Activated naive CD4-positive, alpha-beta T cell treated with anti-CD3 and anti-CD28 coated beads, Interleukin-2, amount 50 U/mL, for 24 hours (primary cell): ENCODE measurements at regions not wholly inside any gene's neighbourhood (a gene's known extent, or its start where the extent isn't known, plus 50 kb on each side); places are given as distances from the start of the nearest gene placed in this dataset.

Experiments used
- H3K27ac Mint-ChIP-seq: one replicate; pipeline ENCODE4 v1.8.0; 2021; ENCODE audit warnings: mild to moderate bottlenecking, mixed read lengths
- H3K27me3 Mint-ChIP-seq: one replicate; pipeline ENCODE4 v1.8.0; 2021; ENCODE audit warnings: mixed read lengths
- H3K36me3 Mint-ChIP-seq: one replicate; pipeline ENCODE4 v1.8.0; 2021; ENCODE audit warnings: mixed read lengths
- H3K4me1 Mint-ChIP-seq: one replicate; pipeline ENCODE4 v1.8.0; 2021; ENCODE audit warnings: mixed read lengths
- H3K4me3 Mint-ChIP-seq: one replicate; pipeline ENCODE4 v1.8.0; 2021; ENCODE audit warnings: mild to moderate bottlenecking, mixed read lengths
- H3K9me3 Mint-ChIP-seq: one replicate; pipeline ENCODE4 v1.8.0; 2021; ENCODE audit warnings: mixed read lengths

DNA sequence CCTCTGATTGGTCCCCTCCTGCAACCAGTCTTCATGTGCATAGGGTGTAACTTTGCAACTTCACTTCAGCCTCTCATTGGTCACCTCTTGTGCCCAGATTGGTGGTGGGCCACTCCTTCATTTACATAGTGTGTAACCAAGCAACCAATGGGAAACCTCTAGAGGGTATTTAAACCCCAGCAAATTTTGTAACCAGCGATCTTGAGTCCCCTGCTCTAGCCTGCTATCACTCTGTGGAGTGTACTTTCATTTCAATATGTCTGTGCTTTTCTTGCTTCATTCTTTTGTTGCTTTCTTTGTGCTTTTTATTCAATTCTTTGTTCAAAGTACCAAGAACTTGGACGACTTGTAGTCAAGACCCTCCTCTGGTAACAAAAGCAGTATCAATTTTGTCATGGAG, 1336.9 kb upstream of the SPRY2 start:
- H3K4me1 Mint-ChIP-seq, result no peaks in the 10 kb centered on the region
- H3K27ac Mint-ChIP-seq, result no peak overlapping the region
- H3K4me3 Mint-ChIP-seq, result no peak overlapping the region
- no peaks in the 10 kb centered on the region for H3K36me3 Mint-ChIP-seq
- peaks cover 13% of the 10 kb centered on the region for H3K9me3 Mint-ChIP-seq
- H3K27me3 Mint-ChIP-seq, result no peaks in the 10 kb centered on the region

DNA sequence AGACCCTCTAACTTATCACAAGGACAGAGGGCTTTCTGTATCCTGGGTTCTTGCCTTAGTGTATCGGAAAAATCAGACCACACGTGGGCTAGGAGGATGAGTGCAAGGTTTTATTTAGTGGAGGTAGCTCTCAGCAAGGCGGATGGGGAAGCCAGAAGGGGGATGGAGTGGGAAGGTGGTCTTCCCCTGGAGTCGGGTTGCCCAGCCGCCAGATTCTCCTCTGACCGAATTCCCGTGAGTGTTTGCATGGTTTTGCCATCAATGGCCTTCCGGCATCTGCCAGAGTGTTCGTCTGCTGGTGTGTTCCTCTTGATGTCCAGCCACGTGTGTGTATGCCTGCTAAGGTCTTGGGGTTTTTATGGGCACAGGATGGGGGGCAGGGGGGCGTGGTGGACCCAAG, 1335.1 kb upstream of the SPRY2 start:
- Mint-ChIP-seq H3K27ac (no peak overlapping the region), H3K4me1 (no peaks in the 10 kb centered on the region), H3K36me3 (no peaks in the 10 kb centered on the region), H3K9me3 (peaks cover 13% of the 10 kb centered on the region), H3K27me3 (no peaks in the 10 kb centered on the region), H3K4me3 (no peak overlapping the region)

DNA sequence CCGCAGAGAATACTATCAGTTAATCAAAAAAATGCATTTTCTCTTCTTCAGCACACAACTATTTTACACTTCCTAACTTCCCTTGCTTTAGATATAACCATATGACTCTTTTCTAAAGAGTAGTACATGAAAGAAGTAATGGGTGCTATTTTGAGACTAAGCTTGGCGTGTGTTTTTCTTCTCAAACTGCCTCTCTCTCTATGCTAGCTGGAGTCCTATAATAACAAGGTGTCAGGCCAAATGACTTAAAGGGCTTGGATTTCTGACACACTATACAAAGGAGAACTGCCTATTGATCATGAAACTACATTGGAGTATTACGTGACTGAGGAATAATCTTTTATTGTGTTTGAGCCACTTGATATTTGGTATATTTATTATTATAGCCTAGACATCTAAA, 1330.1 kb upstream of the SPRY2 start:
- Mint-ChIP-seq H3K36me3 (no peaks in the 10 kb centered on the region), H3K4me1 (no peaks in the 10 kb centered on the region), H3K27me3 (no peaks in the 10 kb centered on the region), H3K27ac (no peak overlapping the region), H3K4me3 (no peak overlapping the region), H3K9me3 (peaks cover 21% of the 10 kb centered on the region)

DNA sequence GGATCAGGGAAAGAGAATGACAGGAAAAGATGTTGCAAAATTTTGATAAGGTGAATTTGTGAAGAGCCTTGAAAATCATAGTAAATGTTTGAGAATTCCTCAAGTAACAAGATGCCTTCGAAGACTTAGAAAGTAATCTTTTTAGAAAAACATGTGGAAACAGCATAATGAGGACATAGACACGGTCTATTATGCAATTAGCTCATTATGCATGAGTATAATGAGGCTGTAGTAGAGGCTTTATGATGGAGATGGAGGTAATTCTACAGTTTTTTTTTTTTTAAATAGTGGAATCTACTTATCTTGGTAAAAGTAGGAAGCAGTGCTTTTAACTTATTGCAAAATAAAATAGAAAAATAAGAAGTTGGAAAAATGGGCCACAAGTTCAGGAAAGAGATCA, 1329.1 kb upstream of the SPRY2 start:
- peaks cover 21% of the 10 kb centered on the region for H3K9me3 Mint-ChIP-seq

DNA sequence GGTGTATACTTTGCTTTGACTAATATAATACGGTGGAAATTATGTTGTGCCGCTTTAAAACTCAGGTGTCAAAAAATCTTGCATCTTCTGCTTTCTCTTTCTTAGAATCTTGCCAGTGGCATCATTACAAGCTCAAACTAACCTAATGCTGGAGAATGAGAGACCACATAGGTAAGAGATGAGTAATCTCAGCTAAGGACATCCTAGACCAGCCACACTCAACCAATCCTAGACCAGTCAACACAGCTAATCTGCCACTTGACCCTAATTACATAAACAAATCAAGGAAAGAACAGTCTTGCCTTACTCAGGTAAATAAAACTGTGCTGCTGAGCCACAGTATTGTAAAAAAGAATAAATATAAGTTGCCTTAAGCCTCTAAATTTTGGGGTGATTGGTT, 1323.9 kb upstream of the SPRY2 start:
- no peaks in the 10 kb centered on the region for H3K36me3 Mint-ChIP-seq
- no peak overlapping the region for H3K4me3 Mint-ChIP-seq
- no peak overlapping the region for H3K27ac Mint-ChIP-seq
- H3K27me3 Mint-ChIP-seq, result no peaks in the 10 kb centered on the region
- H3K4me1 Mint-ChIP-seq, result no peaks in the 10 kb centered on the region
- H3K9me3 Mint-ChIP-seq, result peaks cover 23% of the 10 kb centered on the region

More for the DNA sequence above, 1329.1 kb upstream of the SPRY2 start:
- H3K4me1 Mint-ChIP-seq, result no peaks in the 10 kb centered on the region
- H3K4me3 Mint-ChIP-seq, result no peak overlapping the region
- no peak overlapping the region for H3K27ac Mint-ChIP-seq
- H3K27me3 Mint-ChIP-seq, result no peaks in the 10 kb centered on the region
- no peaks in the 10 kb centered on the region for H3K36me3 Mint-ChIP-seq

DNA sequence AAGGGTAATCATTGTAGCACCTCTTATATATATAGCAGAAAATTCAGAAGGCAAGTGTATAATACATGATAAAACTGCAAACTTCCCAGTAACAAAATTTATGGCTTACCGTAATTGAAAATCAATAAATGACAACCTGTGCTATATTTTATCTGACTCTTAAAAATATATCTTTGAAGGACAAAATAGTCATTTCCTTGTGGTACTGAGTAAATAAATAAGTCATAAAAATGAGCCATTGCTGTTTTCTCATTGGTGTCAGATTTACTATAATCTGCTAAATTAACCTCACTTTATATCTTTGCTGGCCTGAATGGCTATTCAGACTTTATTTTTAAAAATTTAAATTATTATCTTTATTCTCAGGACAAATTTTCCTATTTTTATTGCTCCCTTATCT, 1319.1 kb upstream of the SPRY2 start:
- Mint-ChIP-seq H3K27me3 (no peaks in the 10 kb centered on the region), H3K4me3 (no peak overlapping the region), H3K27ac (no peak overlapping the region), H3K9me3 (peaks cover 18% of the 10 kb centered on the region), H3K36me3 (no peaks in the 10 kb centered on the region), H3K4me1 (no peaks in the 10 kb centered on the region)

DNA sequence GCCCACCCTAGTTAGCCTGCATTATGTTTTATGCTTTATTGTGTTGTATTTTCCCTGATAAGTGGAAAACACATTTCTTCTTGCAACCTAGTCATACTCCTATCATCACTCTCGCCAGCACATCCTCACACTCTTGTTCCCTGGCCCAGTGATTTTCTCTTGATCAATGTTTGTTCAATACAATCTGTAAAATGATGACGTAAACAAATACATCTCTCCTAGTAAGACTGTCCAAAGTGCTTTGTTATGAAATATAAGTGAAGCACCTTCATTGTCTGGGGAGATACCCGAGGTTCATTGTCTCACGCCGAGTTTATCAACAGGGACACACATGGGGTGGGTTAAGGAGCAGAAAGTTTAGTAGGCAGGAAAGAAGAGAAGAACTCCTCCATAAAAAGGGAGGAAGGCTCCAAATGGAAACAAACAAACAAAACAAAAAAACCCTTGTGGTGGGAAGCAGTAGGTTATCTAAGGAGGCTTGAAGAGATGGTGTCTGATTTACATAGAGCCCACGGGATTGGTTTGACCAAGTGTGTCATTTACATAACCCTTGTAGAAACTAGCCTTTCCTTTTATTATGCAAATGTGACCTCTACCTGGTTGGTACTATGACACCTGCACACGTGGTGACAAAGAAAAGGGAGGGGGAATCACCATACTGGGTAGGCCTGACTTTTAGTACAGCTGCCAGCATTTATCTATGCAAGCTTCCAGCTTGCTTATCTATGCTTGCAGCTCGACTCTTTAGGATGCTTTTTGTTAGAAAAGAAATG, 1317.9 kb upstream of the SPRY2 start:
- no peaks in the 10 kb centered on the region for H3K36me3 Mint-ChIP-seq
- no peaks in the 10 kb centered on the region for H3K27me3 Mint-ChIP-seq
- H3K27ac Mint-ChIP-seq, result no peak overlapping the region
- H3K9me3 Mint-ChIP-seq, result peaks cover 18% of the 10 kb centered on the region
- no peaks in the 10 kb centered on the region for H3K4me1 Mint-ChIP-seq
- H3K4me3 Mint-ChIP-seq, result no peak overlapping the region

DNA sequence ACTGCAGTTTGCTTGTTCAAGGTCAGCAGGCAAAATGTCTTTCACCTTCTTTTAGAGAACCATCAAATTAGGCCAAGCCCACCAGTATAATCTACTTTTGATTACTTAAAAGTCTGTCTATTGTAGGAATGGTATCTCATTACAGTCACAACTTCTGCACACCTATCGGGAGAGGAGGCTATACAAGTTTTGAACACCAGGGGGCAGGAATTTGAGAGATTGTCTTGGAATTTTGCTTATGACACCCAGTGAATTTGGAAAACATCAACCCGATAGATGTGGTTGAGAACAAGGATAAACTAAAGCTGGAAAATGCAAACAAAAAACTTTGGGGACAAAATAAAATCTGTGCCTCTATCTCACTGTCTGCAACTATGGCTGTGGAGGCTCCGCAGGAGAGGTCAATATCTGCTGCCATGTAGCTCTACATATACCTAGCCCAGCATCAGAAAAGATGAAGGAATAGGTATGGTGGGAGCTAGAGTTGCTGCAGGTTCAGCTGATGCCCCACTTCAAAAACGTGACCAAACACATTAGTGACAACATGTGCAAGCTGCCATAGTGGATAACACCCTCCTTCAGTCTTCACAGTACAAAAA, 1299.2 kb upstream of the SPRY2 start:
- H3K4me1 Mint-ChIP-seq, result no peaks in the 10 kb centered on the region
- no peak overlapping the region for H3K4me3 Mint-ChIP-seq
- H3K36me3 Mint-ChIP-seq, result no peaks in the 10 kb centered on the region
- no peaks in the 10 kb centered on the region for H3K27me3 Mint-ChIP-seq
- peaks cover 12% of the 10 kb centered on the region for H3K9me3 Mint-ChIP-seq
- H3K27ac Mint-ChIP-seq, result no peak overlapping the region

DNA sequence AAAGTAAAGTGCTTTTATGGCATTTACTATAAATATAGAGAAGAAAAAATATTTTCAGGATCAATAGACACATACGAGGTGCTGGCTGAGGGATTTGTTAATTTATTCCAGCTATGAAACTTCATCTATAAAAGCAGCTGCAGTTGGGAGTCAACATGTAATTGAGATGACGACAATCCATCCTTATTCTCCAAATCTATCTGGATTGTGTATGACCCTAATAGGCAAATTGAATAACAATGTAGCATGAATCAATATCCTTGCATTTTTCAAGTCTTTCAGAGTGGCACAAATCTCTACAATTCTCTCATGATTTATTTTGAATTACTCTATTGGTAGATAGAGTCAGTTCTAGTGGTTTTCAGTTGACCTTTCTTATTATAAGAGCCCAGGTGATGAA, 1296.5 kb upstream of the SPRY2 start:
- no peaks in the 10 kb centered on the region for H3K27me3 Mint-ChIP-seq
- no peaks in the 10 kb centered on the region for H3K36me3 Mint-ChIP-seq
- no peak overlapping the region for H3K4me3 Mint-ChIP-seq
- H3K27ac Mint-ChIP-seq, result no peak overlapping the region
- H3K4me1 Mint-ChIP-seq, result no peaks in the 10 kb centered on the region
- peaks cover 6% of the 10 kb centered on the region for H3K9me3 Mint-ChIP-seq

DNA sequence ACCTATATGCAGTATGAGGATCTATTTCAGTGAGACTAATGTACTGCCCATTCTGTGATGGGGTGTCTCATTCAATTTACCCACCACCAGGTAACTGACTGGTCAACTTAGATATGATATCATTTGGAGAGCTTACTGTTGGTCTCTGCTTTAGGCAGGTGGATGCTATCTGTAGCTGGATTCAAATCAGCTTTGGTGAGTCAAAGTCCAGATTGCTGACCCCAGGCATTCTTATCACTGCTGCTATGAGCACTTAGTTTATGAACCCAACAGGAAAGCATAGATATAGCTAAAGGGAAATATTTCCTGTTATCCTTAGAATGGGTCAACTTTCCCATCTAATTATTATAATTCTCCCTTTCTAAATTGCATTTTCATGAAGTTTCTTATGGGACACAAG, 1295.2 kb upstream of the SPRY2 start:
- Mint-ChIP-seq H3K27me3 (no peaks in the 10 kb centered on the region), H3K27ac (no peak overlapping the region), H3K36me3 (no peaks in the 10 kb centered on the region), H3K4me1 (no peaks in the 10 kb centered on the region), H3K9me3 (peaks cover 6% of the 10 kb centered on the region), H3K4me3 (no peak overlapping the region)

DNA sequence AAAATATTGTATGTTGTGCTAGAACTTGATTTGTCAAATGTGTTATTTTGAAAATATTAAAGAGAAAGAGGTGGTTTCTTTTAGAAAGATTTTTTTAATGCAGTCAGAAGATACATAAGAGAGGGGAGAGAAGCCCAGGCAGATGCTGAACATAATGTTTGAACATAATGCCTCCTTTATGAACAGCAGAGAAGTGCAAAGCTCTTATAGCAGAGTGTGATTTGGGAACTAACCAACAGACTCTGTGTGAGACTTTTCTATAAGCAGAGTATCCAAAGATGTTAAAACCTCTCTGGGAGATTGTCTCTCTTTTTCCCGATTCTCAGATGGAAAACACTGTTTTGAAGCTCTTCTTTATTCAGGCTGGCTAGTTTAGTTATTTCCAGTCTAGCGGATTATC, 1274.1 kb upstream of the SPRY2 start:
- H3K27me3 Mint-ChIP-seq, result no peaks in the 10 kb centered on the region
- no peaks in the 10 kb centered on the region for H3K9me3 Mint-ChIP-seq
- no peaks in the 10 kb centered on the region for H3K4me1 Mint-ChIP-seq
- no peaks in the 10 kb centered on the region for H3K36me3 Mint-ChIP-seq
- no peak overlapping the region for H3K27ac Mint-ChIP-seq
- H3K4me3 Mint-ChIP-seq, result no peak overlapping the region

DNA sequence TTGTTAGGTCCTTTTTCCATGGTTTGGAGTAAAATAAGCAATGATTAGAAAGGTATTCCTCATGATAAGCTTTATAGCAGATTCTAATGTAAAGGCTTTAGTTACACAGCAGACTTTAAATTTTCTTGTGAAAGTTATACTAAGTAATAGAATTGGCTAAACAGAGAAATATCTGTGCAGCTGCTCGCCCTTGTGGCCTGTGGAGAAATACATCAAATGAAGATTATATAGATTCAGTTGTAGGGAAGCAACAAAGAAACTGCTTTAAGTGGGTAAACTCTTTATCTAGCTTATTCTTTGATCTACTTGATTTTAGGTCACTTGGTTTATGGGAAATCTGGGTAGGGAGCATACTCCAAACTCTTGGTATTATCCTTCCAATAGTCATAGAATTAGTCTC, 1269.7 kb upstream of the SPRY2 start:
- no peak overlapping the region for H3K27ac Mint-ChIP-seq
- peaks cover 1% of the 10 kb centered on the region for H3K36me3 Mint-ChIP-seq

DNA sequence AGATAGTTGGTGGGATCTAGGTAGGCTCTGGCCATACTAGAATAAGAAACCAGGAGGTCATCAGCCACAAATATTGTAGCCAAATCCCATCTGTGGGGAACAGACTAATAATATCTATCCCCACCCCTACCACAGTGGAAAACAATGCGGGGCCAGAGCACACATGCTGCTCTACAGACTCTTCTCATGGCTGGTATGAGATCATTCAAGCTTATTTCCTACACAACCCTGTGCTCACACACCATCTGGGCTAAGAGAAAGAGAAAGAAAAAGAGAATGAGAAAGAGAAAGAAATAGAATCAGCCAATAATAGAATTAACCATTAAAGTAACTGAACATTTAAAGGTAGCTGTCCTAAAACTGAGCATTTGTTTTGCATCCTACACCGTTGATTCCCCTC, 1268.4 kb upstream of the SPRY2 start:
- Mint-ChIP-seq H3K27ac (no peak overlapping the region), H3K4me3 (no peak overlapping the region), H3K9me3 (no peaks in the 10 kb centered on the region), H3K27me3 (no peaks in the 10 kb centered on the region), H3K36me3 (peaks cover 1% of the 10 kb centered on the region), H3K4me1 (no peaks in the 10 kb centered on the region)

More for the DNA sequence above, 1269.7 kb upstream of the SPRY2 start:
- Mint-ChIP-seq H3K9me3 (no peaks in the 10 kb centered on the region), H3K4me3 (no peak overlapping the region), H3K4me1 (no peaks in the 10 kb centered on the region), H3K27me3 (no peaks in the 10 kb centered on the region)

DNA sequence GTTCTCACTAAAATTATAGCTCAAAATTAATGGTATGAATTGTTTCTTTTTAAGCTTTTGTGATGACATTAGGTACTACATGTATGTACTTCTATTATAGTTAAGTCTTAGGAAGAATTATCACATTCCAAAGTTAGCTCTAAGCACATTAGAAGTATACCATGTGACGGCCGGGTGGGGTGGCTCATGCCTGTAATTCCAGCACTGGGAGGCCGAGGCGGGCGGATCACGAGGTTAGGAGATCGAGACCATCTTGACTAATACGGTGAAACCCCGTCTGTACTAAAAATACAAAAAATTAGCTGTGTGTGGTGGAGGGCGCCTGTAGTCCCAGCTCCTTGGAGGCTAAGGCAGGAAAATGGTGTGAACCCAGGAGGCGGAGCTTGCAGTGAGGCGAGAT, 1265.1 kb upstream of the SPRY2 start:
- peaks cover 1% of the 10 kb centered on the region for H3K36me3 Mint-ChIP-seq
- peaks cover 5% of the 10 kb centered on the region for H3K9me3 Mint-ChIP-seq
- H3K4me3 Mint-ChIP-seq, result no peak overlapping the region
- H3K27me3 Mint-ChIP-seq, result no peaks in the 10 kb centered on the region
- no peaks in the 10 kb centered on the region for H3K4me1 Mint-ChIP-seq
- H3K27ac Mint-ChIP-seq, result no peak overlapping the region

DNA sequence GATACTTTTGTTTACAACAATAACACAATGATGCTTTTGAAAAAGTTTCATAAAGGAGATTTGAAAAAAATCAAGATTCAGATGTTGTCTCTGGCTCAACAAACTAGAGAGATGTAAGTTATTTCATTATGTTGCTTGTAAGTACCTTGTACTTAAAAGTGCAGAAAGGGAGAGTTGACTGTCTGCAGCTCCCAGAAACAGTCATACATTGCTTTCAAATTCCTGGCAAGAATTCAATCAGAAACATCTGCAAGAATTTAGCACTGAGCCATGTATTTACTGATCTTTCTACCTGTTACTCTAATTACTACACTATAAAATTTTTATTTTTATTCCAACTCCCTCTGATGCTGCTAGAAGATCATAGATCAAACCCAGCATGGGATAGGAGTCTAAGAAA, 1261.3 kb upstream of the SPRY2 start:
- Mint-ChIP-seq H3K27me3 (no peaks in the 10 kb centered on the region), H3K36me3 (no peaks in the 10 kb centered on the region), H3K9me3 (peaks cover 5% of the 10 kb centered on the region), H3K27ac (no peak overlapping the region), H3K4me1 (no peaks in the 10 kb centered on the region), H3K4me3 (no peak overlapping the region)

DNA sequence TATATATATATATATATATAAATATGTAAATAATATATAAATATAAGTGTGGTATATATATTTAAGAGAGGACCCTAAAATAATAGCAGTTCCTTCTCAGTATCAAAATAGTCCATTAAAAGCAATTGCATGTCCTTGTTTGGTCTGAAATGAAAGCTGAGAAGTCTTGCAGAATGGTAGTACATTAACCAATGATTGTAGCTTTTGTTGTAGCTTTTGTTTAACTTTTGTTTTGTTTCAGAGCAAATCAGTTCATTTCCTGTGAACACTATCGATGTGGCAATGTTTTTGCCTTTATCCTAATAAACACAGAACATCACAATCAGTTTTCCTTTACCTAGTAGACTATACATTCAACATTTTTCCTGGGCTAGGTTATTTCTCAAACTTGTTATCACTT, 1256.2 kb upstream of the SPRY2 start:
- Mint-ChIP-seq H3K27me3 (no peaks in the 10 kb centered on the region), H3K9me3 (peaks cover 10% of the 10 kb centered on the region), H3K36me3 (no peaks in the 10 kb centered on the region), H3K4me3 (no peak overlapping the region), H3K27ac (no peak overlapping the region), H3K4me1 (no peaks in the 10 kb centered on the region)
